ENCODE measurements at regions not wholly inside any gene's neighbourhood (a gene's known extent, or its start where the extent isn't known, plus 50 kb on each side); places are given as distances from the start of the nearest gene placed in this dataset.

DNA sequence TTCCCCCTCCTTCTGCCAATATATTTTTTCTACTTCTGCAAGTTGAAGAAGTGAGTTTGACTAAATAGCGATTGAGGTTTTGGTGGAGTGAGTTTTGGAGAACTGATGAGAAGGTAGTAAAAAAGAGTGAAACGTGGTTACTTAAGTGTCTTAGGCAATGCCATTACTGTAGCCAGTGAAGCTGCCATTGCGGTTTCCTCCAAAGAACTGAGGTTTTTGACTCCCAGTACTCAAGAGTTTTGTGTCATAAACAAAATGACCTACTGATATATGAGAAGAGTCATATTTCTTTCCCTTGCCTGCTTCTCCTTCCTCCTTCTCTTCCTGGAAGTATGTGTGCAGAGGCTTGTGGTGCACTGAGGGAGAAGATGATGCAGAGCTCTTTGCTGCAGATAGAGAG, 554.5 kb upstream of the MAP3K7 start (continued):
- TF ChIP-seq, protein P1, sequence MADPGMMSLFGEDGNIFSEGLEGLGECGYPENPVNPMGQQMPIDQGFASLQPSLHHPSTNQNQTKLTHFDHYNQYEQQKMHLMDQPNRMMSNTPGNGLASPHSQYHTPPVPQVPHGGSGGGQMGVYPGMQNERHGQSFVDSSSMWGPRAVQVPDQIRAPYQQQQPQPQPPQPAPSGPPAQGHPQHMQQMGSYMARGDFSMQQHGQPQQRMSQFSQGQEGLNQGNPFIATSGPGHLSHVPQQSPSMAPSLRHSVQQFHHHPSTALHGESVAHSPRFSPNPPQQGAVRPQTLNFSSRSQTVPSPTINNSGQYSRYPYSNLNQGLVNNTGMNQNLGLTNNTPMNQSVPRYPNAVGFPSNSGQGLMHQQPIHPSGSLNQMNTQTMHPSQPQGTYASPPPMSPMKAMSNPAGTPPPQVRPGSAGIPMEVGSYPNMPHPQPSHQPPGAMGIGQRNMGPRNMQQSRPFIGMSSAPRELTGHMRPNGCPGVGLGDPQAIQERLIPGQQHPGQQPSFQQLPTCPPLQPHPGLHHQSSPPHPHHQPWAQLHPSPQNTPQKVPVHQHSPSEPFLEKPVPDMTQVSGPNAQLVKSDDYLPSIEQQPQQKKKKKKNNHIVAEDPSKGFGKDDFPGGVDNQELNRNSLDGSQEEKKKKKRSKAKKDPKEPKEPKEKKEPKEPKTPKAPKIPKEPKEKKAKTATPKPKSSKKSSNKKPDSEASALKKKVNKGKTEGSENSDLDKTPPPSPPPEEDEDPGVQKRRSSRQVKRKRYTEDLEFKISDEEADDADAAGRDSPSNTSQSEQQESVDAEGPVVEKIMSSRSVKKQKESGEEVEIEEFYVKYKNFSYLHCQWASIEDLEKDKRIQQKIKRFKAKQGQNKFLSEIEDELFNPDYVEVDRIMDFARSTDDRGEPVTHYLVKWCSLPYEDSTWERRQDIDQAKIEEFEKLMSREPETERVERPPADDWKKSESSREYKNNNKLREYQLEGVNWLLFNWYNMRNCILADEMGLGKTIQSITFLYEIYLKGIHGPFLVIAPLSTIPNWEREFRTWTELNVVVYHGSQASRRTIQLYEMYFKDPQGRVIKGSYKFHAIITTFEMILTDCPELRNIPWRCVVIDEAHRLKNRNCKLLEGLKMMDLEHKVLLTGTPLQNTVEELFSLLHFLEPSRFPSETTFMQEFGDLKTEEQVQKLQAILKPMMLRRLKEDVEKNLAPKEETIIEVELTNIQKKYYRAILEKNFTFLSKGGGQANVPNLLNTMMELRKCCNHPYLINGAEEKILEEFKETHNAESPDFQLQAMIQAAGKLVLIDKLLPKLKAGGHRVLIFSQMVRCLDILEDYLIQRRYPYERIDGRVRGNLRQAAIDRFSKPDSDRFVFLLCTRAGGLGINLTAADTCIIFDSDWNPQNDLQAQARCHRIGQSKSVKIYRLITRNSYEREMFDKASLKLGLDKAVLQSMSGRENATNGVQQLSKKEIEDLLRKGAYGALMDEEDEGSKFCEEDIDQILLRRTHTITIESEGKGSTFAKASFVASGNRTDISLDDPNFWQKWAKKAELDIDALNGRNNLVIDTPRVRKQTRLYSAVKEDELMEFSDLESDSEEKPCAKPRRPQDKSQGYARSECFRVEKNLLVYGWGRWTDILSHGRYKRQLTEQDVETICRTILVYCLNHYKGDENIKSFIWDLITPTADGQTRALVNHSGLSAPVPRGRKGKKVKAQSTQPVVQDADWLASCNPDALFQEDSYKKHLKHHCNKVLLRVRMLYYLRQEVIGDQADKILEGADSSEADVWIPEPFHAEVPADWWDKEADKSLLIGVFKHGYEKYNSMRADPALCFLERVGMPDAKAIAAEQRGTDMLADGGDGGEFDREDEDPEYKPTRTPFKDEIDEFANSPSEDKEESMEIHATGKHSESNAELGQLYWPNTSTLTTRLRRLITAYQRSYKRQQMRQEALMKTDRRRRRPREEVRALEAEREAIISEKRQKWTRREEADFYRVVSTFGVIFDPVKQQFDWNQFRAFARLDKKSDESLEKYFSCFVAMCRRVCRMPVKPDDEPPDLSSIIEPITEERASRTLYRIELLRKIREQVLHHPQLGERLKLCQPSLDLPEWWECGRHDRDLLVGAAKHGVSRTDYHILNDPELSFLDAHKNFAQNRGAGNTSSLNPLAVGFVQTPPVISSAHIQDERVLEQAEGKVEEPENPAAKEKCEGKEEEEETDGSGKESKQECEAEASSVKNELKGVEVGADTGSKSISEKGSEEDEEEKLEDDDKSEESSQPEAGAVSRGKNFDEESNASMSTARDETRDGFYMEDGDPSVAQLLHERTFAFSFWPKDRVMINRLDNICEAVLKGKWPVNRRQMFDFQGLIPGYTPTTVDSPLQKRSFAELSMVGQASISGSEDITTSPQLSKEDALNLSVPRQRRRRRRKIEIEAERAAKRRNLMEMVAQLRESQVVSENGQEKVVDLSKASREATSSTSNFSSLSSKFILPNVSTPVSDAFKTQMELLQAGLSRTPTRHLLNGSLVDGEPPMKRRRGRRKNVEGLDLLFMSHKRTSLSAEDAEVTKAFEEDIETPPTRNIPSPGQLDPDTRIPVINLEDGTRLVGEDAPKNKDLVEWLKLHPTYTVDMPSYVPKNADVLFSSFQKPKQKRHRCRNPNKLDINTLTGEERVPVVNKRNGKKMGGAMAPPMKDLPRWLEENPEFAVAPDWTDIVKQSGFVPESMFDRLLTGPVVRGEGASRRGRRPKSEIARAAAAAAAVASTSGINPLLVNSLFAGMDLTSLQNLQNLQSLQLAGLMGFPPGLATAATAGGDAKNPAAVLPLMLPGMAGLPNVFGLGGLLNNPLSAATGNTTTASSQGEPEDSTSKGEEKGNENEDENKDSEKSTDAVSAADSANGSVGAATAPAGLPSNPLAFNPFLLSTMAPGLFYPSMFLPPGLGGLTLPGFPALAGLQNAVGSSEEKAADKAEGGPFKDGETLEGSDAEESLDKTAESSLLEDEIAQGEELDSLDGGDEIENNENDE (IDR thresholded peaks at IDR 0.05; ENCODE audit: insufficient replicate concordance, low read length): no peak
- TF ChIP-seq NRF1 (IDR thresholded peaks at IDR 0.05; ENCODE audit: low read depth, low read length): no peak
- TF ChIP-seq CREB1 (IDR thresholded peaks at IDR 0.05): no peak
- no peak for TF ChIP-seq CEBPB (IDR thresholded peaks at IDR 0.05; ENCODE audit: low read depth, low read length)
- TF ChIP-seq, protein P2, sequence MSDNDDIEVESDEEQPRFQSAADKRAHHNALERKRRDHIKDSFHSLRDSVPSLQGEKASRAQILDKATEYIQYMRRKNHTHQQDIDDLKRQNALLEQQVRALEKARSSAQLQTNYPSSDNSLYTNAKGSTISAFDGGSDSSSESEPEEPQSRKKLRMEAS (IDR thresholded peaks at IDR 0.05): no peak
- TF ChIP-seq, protein P3, sequence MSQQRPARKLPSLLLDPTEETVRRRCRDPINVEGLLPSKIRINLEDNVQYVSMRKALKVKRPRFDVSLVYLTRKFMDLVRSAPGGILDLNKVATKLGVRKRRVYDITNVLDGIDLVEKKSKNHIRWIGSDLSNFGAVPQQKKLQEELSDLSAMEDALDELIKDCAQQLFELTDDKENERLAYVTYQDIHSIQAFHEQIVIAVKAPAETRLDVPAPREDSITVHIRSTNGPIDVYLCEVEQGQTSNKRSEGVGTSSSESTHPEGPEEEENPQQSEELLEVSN (IDR thresholded peaks at IDR 0.05): no peak
- TF ChIP-seq HDAC6 (IDR thresholded peaks at IDR 0.05; ENCODE audit: low read depth, low read length): no peak
- TF ChIP-seq GTF2F1 (IDR thresholded peaks at IDR 0.05; ENCODE audit: borderline replicate concordance, low read depth, low read length): no peak

Data from H1 (cell line).